HCT116 (cell line): ENCODE measurements at regions not wholly inside any gene's neighbourhood (a gene's known extent, or its start where the extent isn't known, plus 50 kb on each side); places are given as distances from the start of the nearest gene placed in this dataset.
"Not testable (repeated sequence)": the region's sequence is repeated elsewhere in the genome, so short reads cannot be mapped to it uniquely, and the experiment has no call there.

ENCODE experiments used
- ATAC-seq: fragments of 200-7000 bp; cut with Tn5 transposase; 2 replicates; pipeline ENCODE4 v1.9.1; 2020; ENCODE audit warnings: mild to moderate bottlenecking, moderate library complexity
- BruUV-seq: library from RNA; stranded (reverse); fragments of 400-500 nt; replicated peaks from 2 replicates; lab custom pipeline; 2021; lab: Mats Ljungman, UMichigan
- CTCF ChIA-PET: fragments of 300-600 bp; sonication (Branson Sonifier 250); formaldehyde crosslinking; loops from one replicate; lab custom pipeline; 2021; ENCODE audit warnings: antibody characterized with exemption; lab: Charles Lee
- POLR2A ChIA-PET: fragments of 300-600, 350-600 bp; sonication (Branson Sonifier 250); formaldehyde crosslinking; loops from one replicate; lab custom pipeline; 2021; ENCODE audit warnings: antibody characterized with exemption; lab: Charles Lee
- RAD21 ChIA-PET, 2 experiments: fragments of 300-600 bp; sonication (Branson Sonifier 250); formaldehyde crosslinking; loops; one replicate each; lab custom pipeline; 2023; ENCODE audit warnings: low total read pairs in 2 of 2; ENCODE audit not compliant: uncharacterized antibody in 2 of 2, unreplicated experiment in 2 of 2, low non-redundant PET in 1 of 2; lab: Charles Lee
- DNase-seq: peaks from one replicate; pipeline ENCODE4 v3.0.0-alpha.2; 2010; ENCODE audit warnings: low read depth, low spot score
- H2AFZ ChIP-seq: fragments of 200-600 bp; shearing (Covaris generic), sonication (generic); 2 replicates; pipeline ENCODE4 v1.6.1; 2017; ENCODE audit warnings: low read depth, mixed run types, mixed read lengths, antibody characterized with exemption, low read length; ENCODE audit not compliant: poor library complexity, severe bottlenecking
- H3K27ac ChIP-seq: 2 replicates; pipeline ENCODE4 v1.5.1; 2012; ENCODE audit warnings: low read depth, low read length
- H3K27me3 ChIP-seq: fragments of 200-600 bp; sonication (generic); 2 replicates; pipeline ENCODE4 v1.6.1; 2016; ENCODE audit warnings: mixed run types, low read length, mixed read lengths; ENCODE audit not compliant: insufficient read depth
- H3K36me3 ChIP-seq, 2 experiments: fragments of 200-500 bp in 1 of 2; fragments of 200-600 bp in 1 of 2; sonication (Bioruptor generic) in 1 of 2; sonication (generic) in 1 of 2; 2 replicates each; pipeline versions ENCODE4 v1.5.1 to v1.6.1; 2014 to 2016; ENCODE audit warnings: low read length in 2 of 2, inconsistent platforms in 1 of 2, mixed read lengths in 1 of 2, mixed run types in 1 of 2; ENCODE audit not compliant: insufficient read depth in 2 of 2, control insufficient read depth in 1 of 2
- H3K4me1 ChIP-seq, 2 experiments: fragments of 200-600 bp in 1 of 2; sonication (generic) in 1 of 2; 2 replicates each; pipeline versions ENCODE4 v1.5.1 to v1.6.1; 2012 to 2017; ENCODE audit warnings: low read length in 2 of 2, inconsistent platforms in 1 of 2, mild to moderate bottlenecking in 1 of 2, mixed read lengths in 1 of 2, mixed run types in 1 of 2, moderate library complexity in 1 of 2; ENCODE audit not compliant: insufficient read depth in 2 of 2, control insufficient read depth in 1 of 2
- H3K4me2 ChIP-seq: fragments of 200-600 bp; sonication (generic); 2 replicates; pipeline ENCODE4 v1.6.1; 2017; ENCODE audit warnings: mixed run types, low read length, mixed read lengths
- H3K4me3 ChIP-seq, 2 experiments: fragments of 200-600 bp in 1 of 2; sonication (generic) in 1 of 2; replicated peaks in 1 of 2; 2 replicates each; pipeline ENCODE4 v1.5.1; 2011 to 2016; ENCODE audit warnings: low read length in 2 of 2, control low read depth in 1 of 2, low read depth in 1 of 2, mild to moderate bottlenecking in 1 of 2, mixed read lengths in 1 of 2, mixed run types in 1 of 2
- H3K79me2 ChIP-seq: fragments of 200-600 bp; sonication (generic); 2 replicates; pipeline ENCODE4 v1.6.1; 2017; ENCODE audit warnings: mild to moderate bottlenecking, mixed run types, low read length, moderate library complexity, mixed read lengths; ENCODE audit not compliant: insufficient read depth
- H3K9ac ChIP-seq: fragments of 200-600 bp; sonication (generic); 2 replicates; pipeline ENCODE4 v1.6.1; 2016; ENCODE audit warnings: low read length, mixed read lengths
- H3K9me2 ChIP-seq: fragments of 200-600 bp; sonication (generic), shearing (Covaris generic); 2 replicates; pipeline ENCODE4 v1.6.1; 2017; ENCODE audit warnings: mixed run types, mild to moderate bottlenecking, moderate library complexity; ENCODE audit not compliant: insufficient read depth
- H3K9me3 ChIP-seq, 2 experiments: fragments of 200-500 bp in 1 of 2; fragments of 200-600 bp in 1 of 2; sonication (Bioruptor generic) in 1 of 2; sonication (generic) in 1 of 2; 2 replicates each; pipeline ENCODE4 v1.6.1; 2014 to 2017; ENCODE audit warnings: low read length in 2 of 2, mixed read lengths in 2 of 2, inconsistent platforms in 1 of 2, low read depth in 1 of 2, mild to moderate bottlenecking in 1 of 2, mixed run types in 1 of 2, moderate library complexity in 1 of 2; ENCODE audit not compliant: control insufficient read depth in 1 of 2, insufficient read depth in 1 of 2
- H4K20me1 ChIP-seq: fragments of 200-600 bp; sonication (generic), shearing (Covaris generic); 2 replicates; pipeline ENCODE4 v1.6.1; 2017; ENCODE audit warnings: mixed run types, mild to moderate bottlenecking, moderate library complexity; ENCODE audit not compliant: insufficient read depth
- ATF3 ChIP-seq: IDR thresholded peaks from 2 replicates; pipeline ENCODE4 v1.6.1; 2012
- EZH2 ChIP-seq: fragments of 200-600 bp; sonication (generic); IDR thresholded peaks from 2 replicates; pipeline ENCODE4 v1.6.1; 2017; ENCODE audit warnings: antibody characterized with exemption, mixed run types
- POLR2A ChIP-seq: IDR thresholded peaks from 2 replicates; pipeline ENCODE4 v1.7.0; 2011; ENCODE audit warnings: borderline replicate concordance; ENCODE audit not compliant: insufficient read depth, insufficient read length; ENCODE audit errors: extremely low read depth
- YY1 ChIP-seq: IDR thresholded peaks from 2 replicates; pipeline ENCODE4 v1.6.1; 2011; ENCODE audit warnings: low read length, low read depth, moderate library complexity, mild to moderate bottlenecking; ENCODE audit not compliant: insufficient replicate concordance; ENCODE audit errors: extremely low read depth
- intact Hi-C: fragments of 100-400 bp; cut with micrococcal nuclease; formaldehyde crosslinking; loops from 2 replicates; pipeline ENCODE4 v1.10.0; 2022

DNA sequence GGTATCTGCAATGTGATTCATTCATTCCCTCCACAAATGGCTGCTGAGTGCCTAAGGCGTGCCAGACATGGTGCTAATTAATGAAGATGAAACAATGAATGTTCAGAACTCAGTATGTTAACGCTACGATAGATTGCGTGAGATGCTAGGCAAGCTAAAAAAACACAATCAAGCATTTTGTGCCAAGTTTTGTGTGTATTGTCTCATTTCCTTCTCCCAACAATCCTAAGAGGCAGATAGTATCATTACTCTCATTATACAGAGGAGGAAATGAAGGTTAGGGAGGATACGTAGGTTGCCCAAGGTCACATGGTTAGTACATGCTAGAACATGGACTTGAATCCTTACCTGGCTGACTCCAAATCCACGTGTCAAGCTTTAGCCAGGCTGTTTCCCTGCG, 264.4 kb downstream of the EFCAB11 start:
- ChIA-PET RAD21 (no interaction called here), POLR2A (no interaction called here), CTCF (no interaction called here)
- Histone ChIP-seq H3K9ac (no peak overlapping the region), H3K9me2 (no peaks in the 10 kb centered on the region), H4K20me1 (no peaks in the 10 kb centered on the region), H3K4me1 (no peaks in the 10 kb centered on the region), H3K4me3 (no peak overlapping the region), H3K4me2 (no peak overlapping the region), H3K79me2 (no peaks in the 10 kb centered on the region), H3K27me3 (no peaks in the 10 kb centered on the region), H3K27ac (no peak overlapping the region), H3K9me3 (no peaks in the 10 kb centered on the region), H3K36me3 (no peaks in the 10 kb centered on the region), H2AFZ (no peak overlapping the region)
- DNase-seq, result no peak
- TF ChIP-seq ATF3 (no peak), POLR2A (no peak), EZH2 (no peak), YY1 (no peak)
- BruUV-seq, result no TSS peak
- intact Hi-C loops, result no loop called here
- no peak for ATAC-seq

GRCh38 chr14:89689711-89690110, 264.8 kb downstream of the EFCAB11 start:
- H2AFZ ChIP-seq, CTCF ChIA-PET, H3K79me2 ChIP-seq, H3K4me1 ChIP-seq, BruUV-seq, intact Hi-C loops, H4K20me1 ChIP-seq, DNase-seq, H3K9ac ChIP-seq, H3K4me2 ChIP-seq, H3K27me3 ChIP-seq, H3K4me3 ChIP-seq, H3K9me3 ChIP-seq, H3K9me2 ChIP-seq, RAD21 ChIA-PET, H3K36me3 ChIP-seq, ATAC-seq, POLR2A ChIA-PET, H3K27ac ChIP-seq: not testable (repeated sequence)
